HG03196 (cell line): ENCODE measurements at regions not wholly inside any gene's neighbourhood (a gene's known extent, or its start where the extent isn't known, plus 50 kb on each side); places are given as distances from the start of the nearest gene placed in this dataset.
A peak's percentile ranks its signal among the peaks of the same experiment; 100 is the strongest.

Source experiments
- ATAC-seq: cut with Tn5 transposase; IDR thresholded peaks from one replicate; pipeline ENCODE4 v1.9.1; 2021; ENCODE audit not compliant: unreplicated experiment

DNA sequence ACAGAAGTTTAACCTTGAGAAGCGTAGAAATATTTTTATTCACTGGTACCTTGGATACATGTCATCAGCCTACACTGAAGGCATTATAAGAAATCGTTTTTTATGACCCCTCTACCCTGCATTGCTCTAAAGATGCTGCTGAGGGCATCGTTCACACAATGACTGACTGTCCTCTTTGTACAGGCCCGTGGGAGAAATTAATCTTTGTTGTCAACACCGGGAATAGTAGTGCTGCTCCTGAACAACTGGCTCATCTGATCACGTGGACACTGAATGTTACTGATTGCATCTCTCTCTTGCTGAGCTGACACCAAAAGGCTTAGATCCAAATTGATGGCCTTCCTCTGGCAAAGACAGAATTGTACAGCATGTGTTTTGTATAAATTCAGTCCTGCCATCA is 157.1 kb upstream of the SMLR1 start:
- ATAC-seq = no peak

DNA sequence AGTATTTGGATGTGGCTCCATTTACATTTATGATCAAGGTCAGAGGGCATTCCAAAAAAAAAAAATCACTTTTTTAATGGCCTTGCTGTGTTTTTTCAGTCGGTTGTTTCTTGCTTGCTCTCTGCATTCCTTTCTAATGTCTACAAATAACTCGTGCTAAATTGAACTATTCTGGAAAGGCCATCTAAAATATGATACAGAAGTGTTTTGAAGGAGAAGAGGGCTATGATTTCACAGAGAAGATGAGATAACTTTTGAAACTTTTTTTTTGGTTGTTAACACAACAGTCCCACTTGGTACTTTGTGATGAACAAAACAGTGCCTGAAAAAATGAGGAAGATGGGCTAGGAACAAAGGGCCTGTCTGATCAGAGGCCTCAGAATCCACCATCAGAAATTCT is 156.1 kb upstream of the SMLR1 start:
- ATAC-seq = no peak

DNA sequence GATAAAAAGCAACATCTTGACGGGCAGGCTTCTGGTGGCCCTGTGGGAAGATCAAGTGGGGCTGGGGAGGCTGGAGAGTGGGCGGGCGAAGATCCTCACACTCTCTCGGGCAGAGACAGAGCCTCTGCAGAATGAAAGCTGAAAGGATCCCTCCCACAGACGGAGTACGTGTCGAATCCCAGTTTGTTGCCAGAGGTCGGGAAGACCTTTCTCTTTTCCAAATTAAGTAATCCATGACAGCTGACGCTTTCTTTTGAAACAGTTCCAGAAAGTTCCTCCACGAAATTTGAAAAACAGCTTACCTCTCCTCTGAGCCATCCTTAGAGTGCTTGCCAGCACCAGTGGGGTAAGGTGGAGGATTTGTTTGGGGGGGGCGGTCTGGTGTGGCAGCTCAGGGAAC is 155.6 kb upstream of the SMLR1 start:
- ATAC-seq = no peak

DNA sequence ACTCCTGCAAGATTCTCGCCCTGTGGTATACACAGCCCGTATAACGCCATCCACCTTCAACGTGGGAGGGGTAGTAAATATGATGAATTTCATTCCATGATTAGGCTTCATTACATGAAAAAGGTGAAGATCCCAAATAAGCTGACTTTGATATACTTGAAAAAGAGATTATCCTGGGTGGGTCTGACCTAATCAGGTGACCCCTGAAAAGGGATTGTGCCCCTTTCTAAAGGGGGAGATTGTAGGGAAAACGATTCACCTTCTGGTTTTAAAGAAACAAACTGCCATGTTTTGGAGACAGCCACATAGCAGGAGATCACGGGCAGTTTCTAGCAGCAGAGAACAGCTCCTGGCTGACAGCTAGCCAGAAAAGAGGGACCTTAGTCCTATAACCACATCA is 155.1 kb upstream of the SMLR1 start:
- no peak for ATAC-seq

DNA sequence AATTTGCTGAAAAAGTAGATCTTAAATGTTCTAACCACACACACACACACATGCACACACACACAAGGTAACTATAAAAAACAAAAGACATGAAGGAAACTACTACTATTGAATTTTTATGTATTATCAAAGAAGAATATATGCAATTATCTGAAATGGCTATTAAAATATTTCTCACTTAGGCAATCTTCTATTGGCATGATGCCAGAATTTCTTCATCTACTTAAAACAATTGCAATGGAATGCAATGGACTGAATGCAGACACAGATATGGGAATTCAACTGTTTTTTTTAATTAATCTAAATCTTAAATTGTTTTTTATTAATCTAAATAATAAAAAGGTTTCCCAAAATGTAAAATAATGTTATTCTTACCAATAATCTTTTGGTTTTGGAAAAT is 152.6 kb upstream of the SMLR1 start:
- no peak for ATAC-seq

GRCh38 chr6:130675072-130675471 is 152.1 kb upstream of the SMLR1 start:
- ATAC-seq = no peak

DNA sequence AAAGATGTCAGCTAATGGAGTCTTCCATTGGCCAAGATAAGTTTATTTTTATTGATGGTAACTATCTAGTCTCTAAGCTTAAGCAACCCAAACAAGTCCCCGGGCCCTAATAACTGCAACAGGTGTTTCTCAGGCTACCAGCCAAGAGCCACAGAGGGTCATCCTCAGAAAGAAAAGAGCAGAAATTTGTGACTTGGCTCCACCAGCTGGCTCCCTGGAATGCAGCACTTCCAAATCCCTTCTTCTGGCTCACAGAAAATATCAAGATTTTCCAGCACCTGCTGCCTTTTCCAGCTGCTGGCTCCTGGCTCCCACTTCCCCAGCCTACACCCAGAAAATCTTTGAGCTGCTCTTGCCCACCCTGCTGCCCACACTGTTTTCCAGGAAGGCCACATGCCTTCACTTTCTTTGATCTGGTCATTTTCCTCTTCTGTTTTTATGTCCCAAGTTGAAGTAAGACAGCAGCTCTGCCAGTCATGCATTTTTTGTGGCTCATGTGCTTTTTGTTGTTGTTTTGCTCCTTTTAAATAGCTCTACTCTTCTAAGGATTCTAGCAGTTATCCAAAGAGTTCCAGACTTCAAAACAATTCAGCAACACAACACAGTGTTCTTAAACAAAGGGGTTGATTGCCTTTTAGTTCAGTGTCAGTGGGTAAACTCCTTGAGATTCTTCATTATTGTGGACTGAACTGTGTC is 151.0 kb upstream of the SMLR1 start:
- no peak for ATAC-seq

DNA sequence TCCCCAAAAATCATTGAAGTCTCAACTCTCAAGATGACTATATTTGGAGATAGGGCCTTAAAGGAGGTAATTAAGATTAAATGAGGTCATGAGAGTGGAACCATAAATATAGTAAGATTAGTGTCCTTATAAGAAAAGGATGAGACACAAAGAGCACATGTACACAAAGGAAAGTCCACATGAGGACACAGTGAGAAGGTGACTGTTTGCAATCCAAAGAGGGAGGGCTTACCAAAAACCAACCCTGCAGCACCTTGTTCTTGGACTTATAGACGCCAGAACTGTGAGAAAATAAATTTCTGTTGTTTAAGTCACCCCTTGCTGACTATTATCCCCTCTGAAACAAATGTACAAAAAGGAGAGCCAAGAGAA is 150.4 kb upstream of the SMLR1 start:
- no peak for ATAC-seq

GRCh38 chr6:130677312-130677711 is 149.9 kb upstream of the SMLR1 start:
- ATAC-seq = no peak

DNA sequence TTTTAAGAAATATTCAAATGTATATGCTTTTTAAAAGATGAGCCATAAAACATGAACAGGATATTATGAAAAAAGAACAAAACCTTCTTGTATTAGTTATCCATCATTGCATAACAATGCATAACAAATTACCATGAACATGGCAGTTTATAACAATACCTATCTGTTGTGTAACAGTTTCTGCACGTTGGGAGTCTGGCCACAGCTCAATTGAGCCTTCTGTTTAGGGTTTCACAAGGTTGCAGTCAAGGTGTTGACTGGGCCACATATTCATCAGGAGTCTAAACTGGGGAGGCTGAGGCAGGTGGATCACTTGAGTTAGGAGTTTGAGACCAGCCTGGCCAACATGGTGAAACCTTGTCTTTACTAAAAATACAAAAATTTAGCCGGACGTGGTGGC is 149.4 kb upstream of the SMLR1 start:
- ATAC-seq = no peak

DNA sequence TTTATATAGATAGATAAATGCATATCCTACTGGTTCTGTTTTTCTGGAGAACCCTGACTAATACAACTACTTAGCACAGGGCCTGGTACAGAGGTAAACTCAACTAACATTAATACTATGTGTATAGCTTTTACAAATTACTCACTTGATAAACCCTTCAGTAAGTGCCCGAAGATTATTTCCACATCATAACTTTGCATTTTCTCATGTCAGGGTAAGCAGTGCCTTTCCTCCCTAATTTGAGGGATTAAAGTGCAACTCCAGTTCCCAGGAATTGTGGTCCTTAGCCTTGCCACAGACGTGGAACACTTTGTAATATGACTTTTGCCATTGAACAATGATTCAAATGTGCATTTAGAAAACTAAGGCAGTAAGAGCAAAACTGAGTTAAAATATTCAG is 147.5 kb upstream of the SMLR1 start:
- no peak for ATAC-seq

- ATAC-seq = no peak
These were observed 147.1 kb upstream of the SMLR1 start for GRCh38 chr6:130680116-130680515.

DNA sequence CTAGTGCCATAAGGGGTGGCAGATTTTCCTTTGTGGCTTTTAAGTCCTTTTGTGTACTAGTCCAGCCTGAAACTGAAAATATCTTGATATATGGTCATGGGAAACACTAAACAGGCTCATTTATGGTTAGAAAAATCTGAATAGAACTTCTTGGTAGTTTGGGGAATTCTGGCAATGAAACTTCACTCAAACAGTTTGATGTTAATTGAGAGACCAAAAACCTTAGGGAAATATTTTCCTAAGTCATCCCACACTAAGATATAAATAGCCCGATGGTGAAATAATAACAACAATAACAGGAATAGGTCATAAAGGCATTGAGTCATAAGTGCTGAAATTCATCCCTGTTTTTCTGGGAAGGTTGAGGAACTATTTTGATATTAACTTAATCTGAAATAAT is 146.2 kb upstream of the SMLR1 start:
- ATAC-seq = no peak

GRCh38 chr6:130682066-130682465 is 145.1 kb upstream of the SMLR1 start:
- ATAC-seq = no peak

GRCh38 chr6:130683761-130684517 is 143.3 kb upstream of the SMLR1 start:
- ATAC-seq = no peak

DNA sequence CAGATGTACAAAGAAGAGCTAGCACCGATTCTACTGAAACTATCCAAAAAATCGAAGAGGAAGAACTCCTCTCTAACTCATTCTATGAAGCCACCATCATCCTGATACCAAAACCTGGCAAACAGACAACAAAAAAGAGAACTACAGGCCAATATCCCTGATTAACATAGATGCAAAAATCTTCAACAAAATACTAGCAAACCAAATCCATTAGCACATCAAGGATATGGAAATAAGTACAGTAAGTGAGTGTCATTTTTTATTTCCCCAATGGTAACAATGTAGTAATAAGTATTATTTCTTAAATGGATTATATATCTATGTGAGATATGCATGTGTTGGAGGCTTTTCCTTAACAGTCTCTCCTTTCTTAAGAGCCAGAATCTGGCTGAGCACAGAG is 134.5 kb upstream of the SMLR1 start:
- no peak for ATAC-seq

GRCh38 chr6:130693944-130694343 is 133.3 kb upstream of the SMLR1 start:
- no peak for ATAC-seq

GRCh38 chr6:130694606-130695005 is 132.6 kb upstream of the SMLR1 start:
- no peak for ATAC-seq

- no peak for ATAC-seq
These were observed 130.4 kb upstream of the SMLR1 start for GRCh38 chr6:130696806-130697205.

DNA sequence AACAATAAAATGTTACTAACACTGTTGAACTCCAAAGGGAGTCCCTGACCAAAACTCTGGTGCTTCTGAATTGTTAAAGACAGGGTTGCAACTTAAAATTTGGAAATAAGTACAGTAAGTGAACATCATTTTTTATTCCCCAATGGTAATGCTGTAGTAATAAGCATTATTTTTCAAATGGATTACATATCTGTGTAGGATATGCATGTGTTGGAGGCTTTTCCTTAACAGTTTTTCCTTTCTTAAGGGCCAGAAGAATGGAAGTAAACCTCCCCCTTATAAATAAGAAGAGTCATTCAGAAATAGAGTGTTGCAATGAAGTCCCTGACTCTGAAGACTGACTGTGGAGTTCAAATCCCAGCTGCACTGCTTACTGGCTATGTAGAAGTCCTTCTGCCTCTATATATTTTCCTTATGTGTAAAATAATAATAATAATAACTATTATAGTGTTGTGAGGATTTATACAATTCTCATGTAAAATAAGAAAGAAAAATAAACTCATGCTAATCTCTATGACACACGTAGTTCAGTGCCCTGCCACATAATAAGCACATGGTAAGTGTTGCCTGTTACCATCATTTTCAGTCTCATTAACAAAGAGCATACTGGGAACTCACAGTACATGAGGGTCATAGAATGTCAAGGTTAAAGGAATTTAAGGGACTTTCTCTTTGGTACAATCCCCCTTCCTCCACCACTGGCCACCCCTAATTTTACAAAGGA is 129.8 kb upstream of the SMLR1 start:
- ATAC-seq = peak; percentile 31

- ATAC-seq = peak; percentile 84
These were observed 129.1 kb upstream of the SMLR1 start for GRCh38 chr6:130697995-130698535.

GRCh38 chr6:130699742-130700141 is 127.5 kb upstream of the SMLR1 start:
- no peak for ATAC-seq
